Sciatic nerve (tissue), 2 donors: ENCODE measurements at regions not wholly inside any gene's neighbourhood (a gene's known extent, or its start where the extent isn't known, plus 50 kb on each side); places are given as distances from the start of the nearest gene placed in this dataset.

Experiments
- ATAC-seq: fragments of 200-7000 bp; cut with Tn5 transposase; one replicate; pipeline ENCODE4 v1.9.1; 2020; ENCODE audit warnings: mild to moderate bottlenecking, moderate library complexity
- DNase-seq: peaks from one replicate; pipeline ENCODE4 v3.0.0-alpha.2; 2020; ENCODE audit warnings: low spot score
- intact Hi-C: fragments of 100-400 bp; cut with DNase I; formaldehyde crosslinking; loops from one replicate; pipeline ENCODE4 v1.14.2; 2022
- donor health status: DM: no; HTN: no; CAD: no.
- donor health status: DM: no; HTN: no; CAD: no.

- DNase-seq, result no peak
- intact Hi-C loops, result no loop called here
- ATAC-seq, result no peak
Measured at GRCh38 chr10:10819206-10819856, 198.3 kb upstream of the CELF2 start.

GRCh38 chr10:10821926-10822325 lies 195.7 kb upstream of the CELF2 start:
- ATAC-seq (no peak), DNase-seq (no peak)
- intact Hi-C loops, result no loop called here

GRCh38 chr10:10824591-10825148 lies 193.0 kb upstream of the CELF2 start:
- intact Hi-C loops, result no loop called here
- DNase-seq (no peak), ATAC-seq (peak; percentile 89)

- intact Hi-C loops, result no loop called here
- ATAC-seq (no peak), DNase-seq (no peak)
Measured at GRCh38 chr10:10826125-10826524, 191.5 kb upstream of the CELF2 start.

- no peak for DNase-seq
- ATAC-seq, result no peak
- intact Hi-C loops, result no loop called here
Measured at GRCh38 chr10:10828623-10829022, 189.0 kb upstream of the CELF2 start.

GRCh38 chr10:10829576-10829975 lies 188.1 kb upstream of the CELF2 start:
- intact Hi-C loops, result no loop called here
- DNase-seq, result no peak
- peak; percentile 29 for ATAC-seq

- intact Hi-C loops, result no loop called here
- ATAC-seq (peak; percentile 91), DNase-seq (no peak)
Measured at GRCh38 chr10:10830293-10830986, 187.2 kb upstream of the CELF2 start.

GRCh38 chr10:10831085-10831484 lies 186.6 kb upstream of the CELF2 start:
- no peak for DNase-seq
- peak; percentile 61 for ATAC-seq
- intact Hi-C loops, result no loop called here

- DNase-seq (no peak), ATAC-seq (no peak)
- intact Hi-C loops, result no loop called here
Measured at GRCh38 chr10:10833955-10834354, 183.7 kb upstream of the CELF2 start.

- ATAC-seq, result no peak
- no peak for DNase-seq
- intact Hi-C loops, result no loop called here
Measured at GRCh38 chr10:10844251-10844650, 173.4 kb upstream of the CELF2 start.

GRCh38 chr10:10845185-10845584 lies 172.5 kb upstream of the CELF2 start:
- ATAC-seq (no peak), DNase-seq (no peak)
- intact Hi-C loops, result no loop called here

GRCh38 chr10:10845826-10846503 lies 171.7 kb upstream of the CELF2 start:
- ATAC-seq (no peak), DNase-seq (no peak)
- intact Hi-C loops, result no loop called here

- intact Hi-C loops, result no loop called here
- ATAC-seq (no peak), DNase-seq (no peak)
Measured at GRCh38 chr10:10846504-10846900, 171.2 kb upstream of the CELF2 start.

- DNase-seq (no peak), ATAC-seq (no peak)
- intact Hi-C loops, result no loop called here
Measured at GRCh38 chr10:10847387-10847786, 170.3 kb upstream of the CELF2 start.

GRCh38 chr10:10848488-10849111 lies 169.1 kb upstream of the CELF2 start:
- intact Hi-C loops, result no loop called here
- ATAC-seq (no peak), DNase-seq (no peak)

- no peak for ATAC-seq
- intact Hi-C loops, result no loop called here
- no peak for DNase-seq
Measured at GRCh38 chr10:10849306-10849705, 168.4 kb upstream of the CELF2 start.

- intact Hi-C loops, result no loop called here
- ATAC-seq (peak; percentile 88), DNase-seq (no peak)
Measured at GRCh38 chr10:10850214-10850613, 167.5 kb upstream of the CELF2 start.

GRCh38 chr10:10852464-10852863 lies 165.2 kb upstream of the CELF2 start:
- ATAC-seq, result no peak
- intact Hi-C loops, result no loop called here

GRCh38 chr10:10853954-10854353 lies 163.7 kb upstream of the CELF2 start:
- intact Hi-C loops, result no loop called here

More at GRCh38 chr10:10852464-10852863, 165.2 kb upstream of the CELF2 start:
- no peak for DNase-seq

GRCh38 chr10:10854725-10855124 lies 162.9 kb upstream of the CELF2 start:
- intact Hi-C loops, result no loop called here
- ATAC-seq (no peak), DNase-seq (no peak)

More at GRCh38 chr10:10853954-10854353, 163.7 kb upstream of the CELF2 start:
- DNase-seq, result no peak
- ATAC-seq, result no peak
